ENCODE measurements at regions not wholly inside any gene's neighbourhood (a gene's known extent, or its start where the extent isn't known, plus 50 kb on each side); places are given as distances from the start of the nearest gene placed in this dataset.

DNA sequence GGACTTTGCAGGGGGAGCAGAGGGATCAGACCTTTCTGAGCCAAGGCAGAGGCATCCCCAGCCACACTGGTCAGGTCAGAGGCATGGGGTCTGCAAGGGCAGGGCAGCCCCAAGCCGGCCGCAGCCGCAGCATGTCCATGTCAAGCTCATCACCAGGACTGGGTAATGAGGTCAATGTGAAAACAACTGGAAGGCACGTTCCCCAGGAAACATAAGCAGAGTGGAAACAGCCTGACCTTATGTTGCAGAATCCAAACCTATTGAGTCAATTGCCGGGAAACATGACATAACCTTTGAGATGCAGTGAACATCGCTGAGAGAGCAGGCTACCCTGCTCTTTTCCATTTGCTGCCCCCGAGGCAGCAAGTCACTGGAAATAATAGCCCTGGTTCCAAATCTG, 315.1 kb upstream of the IGF1R start:
- Histone ChIP-seq H4K20me1 (ENCODE audit: insufficient read depth, low read length) (no peaks in the 10 kb centered on the region), H3K9me2 (ENCODE audit: low read depth, low read length) (no peaks in the 10 kb centered on the region), H3K4me1 (ENCODE audit: insufficient read depth, low read length, severe bottlenecking) (no peaks in the 10 kb centered on the region), H3K79me2 (ENCODE audit: insufficient read depth, low read length) (no peaks in the 10 kb centered on the region), H3K4me3 (ENCODE audit: low read depth, low read length, poor library complexity, severe bottlenecking) (no peak overlapping the region), H2AFZ (ENCODE audit: low read length) (no peak overlapping the region), H3K27me3 (ENCODE audit: insufficient read depth, low read length) (no peaks in the 10 kb centered on the region; the same call in 1 of the 2 replicates), H3F3A (ENCODE audit: insufficient read depth, low read length) (no peaks in the 10 kb centered on the region; the same call in 1 of the 2 replicates), H3K4me2 (ENCODE audit: low read length) (no peak overlapping the region), H3K27ac (ENCODE audit: low read depth, low read length, poor library complexity, severe bottlenecking) (no peak overlapping the region), H3K9me3 (ENCODE audit: low read length) (no peaks in the 10 kb centered on the region), H3K36me3 (ENCODE audit: insufficient read depth, low read length) (no peaks in the 10 kb centered on the region), H3K9ac (ENCODE audit: low read length) (no peak overlapping the region)
- TF ChIP-seq, protein P1, sequence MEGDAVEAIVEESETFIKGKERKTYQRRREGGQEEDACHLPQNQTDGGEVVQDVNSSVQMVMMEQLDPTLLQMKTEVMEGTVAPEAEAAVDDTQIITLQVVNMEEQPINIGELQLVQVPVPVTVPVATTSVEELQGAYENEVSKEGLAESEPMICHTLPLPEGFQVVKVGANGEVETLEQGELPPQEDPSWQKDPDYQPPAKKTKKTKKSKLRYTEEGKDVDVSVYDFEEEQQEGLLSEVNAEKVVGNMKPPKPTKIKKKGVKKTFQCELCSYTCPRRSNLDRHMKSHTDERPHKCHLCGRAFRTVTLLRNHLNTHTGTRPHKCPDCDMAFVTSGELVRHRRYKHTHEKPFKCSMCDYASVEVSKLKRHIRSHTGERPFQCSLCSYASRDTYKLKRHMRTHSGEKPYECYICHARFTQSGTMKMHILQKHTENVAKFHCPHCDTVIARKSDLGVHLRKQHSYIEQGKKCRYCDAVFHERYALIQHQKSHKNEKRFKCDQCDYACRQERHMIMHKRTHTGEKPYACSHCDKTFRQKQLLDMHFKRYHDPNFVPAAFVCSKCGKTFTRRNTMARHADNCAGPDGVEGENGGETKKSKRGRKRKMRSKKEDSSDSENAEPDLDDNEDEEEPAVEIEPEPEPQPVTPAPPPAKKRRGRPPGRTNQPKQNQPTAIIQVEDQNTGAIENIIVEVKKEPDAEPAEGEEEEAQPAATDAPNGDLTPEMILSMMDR (IDR thresholded peaks at IDR 0.05; ENCODE audit: low read length): no peak
- no peak for TF ChIP-seq EZH2 (IDR thresholded peaks at IDR 0.05; ENCODE audit: borderline replicate concordance, low read length)

DNA sequence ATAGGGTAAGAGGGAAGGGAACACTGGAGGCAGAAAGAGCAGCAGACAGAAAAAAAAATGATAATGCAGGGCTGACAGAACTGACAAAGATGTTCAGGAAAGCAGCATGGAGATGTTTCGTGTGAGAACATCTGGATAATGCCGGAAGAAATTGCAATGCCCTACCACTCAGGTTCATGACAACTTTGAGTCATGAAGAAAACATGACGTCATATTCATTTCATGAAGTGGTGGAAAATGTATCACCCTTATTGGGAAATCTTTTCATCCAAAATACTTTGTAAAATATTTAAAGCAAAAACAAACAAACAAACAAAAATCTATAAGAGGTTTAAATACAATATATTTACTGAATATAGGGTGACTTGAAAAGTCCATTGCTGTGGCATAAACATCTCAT, 305.4 kb upstream of the IGF1R start:
- H2AFZ ChIP-seq (ENCODE audit: low read length): no peak overlapping the region
- H3K4me1 ChIP-seq (ENCODE audit: insufficient read depth, low read length, severe bottlenecking): no peaks in the 10 kb centered on the region
- H3K79me2 ChIP-seq (ENCODE audit: insufficient read depth, low read length): no peaks in the 10 kb centered on the region
- H3K4me3 ChIP-seq (ENCODE audit: low read depth, low read length, poor library complexity, severe bottlenecking): no peak overlapping the region
- no peak overlapping the region for H3K9ac ChIP-seq (ENCODE audit: low read length)
- no peaks in the 10 kb centered on the region for H3K9me2 ChIP-seq (ENCODE audit: low read depth, low read length)
- H3K4me2 ChIP-seq (ENCODE audit: low read length): no peak overlapping the region
- no peak overlapping the region for H3K27ac ChIP-seq (ENCODE audit: low read depth, low read length, poor library complexity, severe bottlenecking)
- no peaks in the 10 kb centered on the region for H3K9me3 ChIP-seq (ENCODE audit: low read length)
- H3F3A ChIP-seq (ENCODE audit: insufficient read depth, low read length): no peaks in the 10 kb centered on the region
- H3K27me3 ChIP-seq (ENCODE audit: insufficient read depth, low read length): no peaks in the 10 kb centered on the region
- no peak for TF ChIP-seq EZH2 (IDR thresholded peaks at IDR 0.05; ENCODE audit: borderline replicate concordance, low read length)
- TF ChIP-seq, protein P1 (IDR thresholded peaks at IDR 0.05; ENCODE audit: low read length): no peak
- no peaks in the 10 kb centered on the region for H3K36me3 ChIP-seq (ENCODE audit: insufficient read depth, low read length)
- H4K20me1 ChIP-seq (ENCODE audit: insufficient read depth, low read length): no peaks in the 10 kb centered on the region

DNA sequence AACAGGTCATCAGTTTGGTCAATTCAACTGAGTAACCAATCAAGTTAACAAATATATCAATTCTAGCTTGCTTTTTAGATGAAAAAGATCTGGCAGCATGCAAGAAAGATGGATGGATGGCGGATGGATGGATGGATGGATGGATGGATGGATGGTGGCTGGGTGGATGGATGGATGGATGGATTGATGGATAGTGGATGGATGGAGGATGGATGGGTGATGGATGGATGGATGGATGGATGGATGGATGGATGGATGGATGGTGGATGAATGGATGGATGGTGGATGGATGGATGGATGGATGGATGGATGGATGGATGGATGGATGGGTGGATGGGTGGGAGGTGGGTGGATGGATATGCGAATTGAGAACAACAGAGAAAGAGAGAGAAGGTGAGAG, 303.7 kb upstream of the IGF1R start:
- H2AFZ ChIP-seq (ENCODE audit: low read length): no peak overlapping the region
- no peaks in the 10 kb centered on the region for H3K36me3 ChIP-seq (ENCODE audit: insufficient read depth, low read length)
- no peaks in the 10 kb centered on the region for H3F3A ChIP-seq (ENCODE audit: insufficient read depth, low read length)
- H3K4me1 ChIP-seq (ENCODE audit: insufficient read depth, low read length, severe bottlenecking): no peaks in the 10 kb centered on the region
- no peaks in the 10 kb centered on the region for H3K9me3 ChIP-seq (ENCODE audit: low read length)
- H3K9me2 ChIP-seq (ENCODE audit: low read depth, low read length): no peaks in the 10 kb centered on the region
- H3K27ac ChIP-seq (ENCODE audit: low read depth, low read length, poor library complexity, severe bottlenecking): no peak overlapping the region
- TF ChIP-seq, protein P1 (IDR thresholded peaks at IDR 0.05; ENCODE audit: low read length): no peak
- no peak for TF ChIP-seq EZH2 (IDR thresholded peaks at IDR 0.05; ENCODE audit: borderline replicate concordance, low read length)
- H3K4me2 ChIP-seq (ENCODE audit: low read length): no peak overlapping the region
- H3K4me3 ChIP-seq (ENCODE audit: low read depth, low read length, poor library complexity, severe bottlenecking): no peak overlapping the region
- H3K79me2 ChIP-seq (ENCODE audit: insufficient read depth, low read length): no peaks in the 10 kb centered on the region
- no peak overlapping the region for H3K9ac ChIP-seq (ENCODE audit: low read length)
- H3K27me3 ChIP-seq (ENCODE audit: insufficient read depth, low read length): no peaks in the 10 kb centered on the region
- no peaks in the 10 kb centered on the region for H4K20me1 ChIP-seq (ENCODE audit: insufficient read depth, low read length)
